ENCODE measurements at regions not wholly inside any gene's neighbourhood (a gene's known extent, or its start where the extent isn't known, plus 50 kb on each side); places are given as distances from the start of the nearest gene placed in this dataset.
A peak's percentile ranks its signal among the peaks of the same experiment; 100 is the strongest.

- Histone ChIP-seq H3K79me2 (ENCODE audit: insufficient read depth, low read length) (no peaks in the 10 kb centered on the region), H3F3A (ENCODE audit: low read depth) (no peaks in the 10 kb centered on the region), H2AFZ (ENCODE audit: low read length) (no peak overlapping the region), H3K36me3 (ENCODE audit: insufficient read depth, low read length) (no peaks in the 10 kb centered on the region), H3K9ac (ENCODE audit: low read depth, low read length, poor library complexity, severe bottlenecking) (no peak overlapping the region), H3K9me2 (replicated peaks; ENCODE audit: low read depth, low read length) (no peaks in the 10 kb centered on the region), H3K4me2 (ENCODE audit: low read depth, low read length, poor library complexity, severe bottlenecking) (no peak overlapping the region), H3K27me3 (ENCODE audit: insufficient read depth, low read length, poor library complexity, severe bottlenecking) (no peaks in the 10 kb centered on the region), H3K4me3 (ENCODE audit: low read length, poor library complexity, severe bottlenecking) (no peak overlapping the region), H3K4me1 (ENCODE audit: insufficient read depth, low read length, poor library complexity, severe bottlenecking) (no peaks in the 10 kb centered on the region), H3K9me3 (ENCODE audit: insufficient read depth, low read depth, low read length) (peaks cover 4% of the 10 kb centered on the region; the same call in 1 of the 2 replicates), H4K20me1 (ENCODE audit: insufficient read depth, low read length, poor library complexity, severe bottlenecking) (no peaks in the 10 kb centered on the region)
- no peak for TF ChIP-seq CTCF (conservative IDR thresholded peaks at IDR 0.05; ENCODE audit: low read length)
- no peak for TF ChIP-seq EZH2phosphoT487 (IDR thresholded peaks at IDR 0.05; ENCODE audit: borderline replicate concordance)
Measured at GRCh38 chr18:22015156-22015555, 154.2 kb upstream of the GATA6 start.

- Histone ChIP-seq H3K9ac (ENCODE audit: low read depth, low read length, poor library complexity, severe bottlenecking) (no peak overlapping the region), H3K9me3 (ENCODE audit: insufficient read depth, low read depth, low read length) (peaks cover 4% of the 10 kb centered on the region; the same call in 1 of the 2 replicates), H3K4me3 (ENCODE audit: low read length, poor library complexity, severe bottlenecking) (no peak overlapping the region), H3K36me3 (ENCODE audit: insufficient read depth, low read length) (no peaks in the 10 kb centered on the region), H3K79me2 (ENCODE audit: insufficient read depth, low read length) (no peaks in the 10 kb centered on the region), H3K4me1 (ENCODE audit: insufficient read depth, low read length, poor library complexity, severe bottlenecking) (no peaks in the 10 kb centered on the region), H3K4me2 (ENCODE audit: low read depth, low read length, poor library complexity, severe bottlenecking) (no peak overlapping the region), H3F3A (ENCODE audit: low read depth) (no peaks in the 10 kb centered on the region), H4K20me1 (ENCODE audit: insufficient read depth, low read length, poor library complexity, severe bottlenecking) (no peaks in the 10 kb centered on the region), H2AFZ (ENCODE audit: low read length) (peak overlapping the region; percentile 62; the same call in 1 of the 2 replicates), H3K9me2 (replicated peaks; ENCODE audit: low read depth, low read length) (no peaks in the 10 kb centered on the region), H3K27me3 (ENCODE audit: insufficient read depth, low read length, poor library complexity, severe bottlenecking) (no peaks in the 10 kb centered on the region)
- TF ChIP-seq CTCF (conservative IDR thresholded peaks at IDR 0.05; ENCODE audit: low read length) = no peak
- no peak for TF ChIP-seq EZH2phosphoT487 (IDR thresholded peaks at IDR 0.05; ENCODE audit: borderline replicate concordance)
Measured at GRCh38 chr18:22018366-22018765, 151.0 kb upstream of the GATA6 start.

- H3K9me2 ChIP-seq (replicated peaks; ENCODE audit: low read depth, low read length) = no peaks in the 10 kb centered on the region
- no peaks in the 10 kb centered on the region for H3K79me2 ChIP-seq (ENCODE audit: insufficient read depth, low read length)
- H3K9me3 ChIP-seq (ENCODE audit: insufficient read depth, low read depth, low read length) = no peaks in the 10 kb centered on the region
- H3K36me3 ChIP-seq (ENCODE audit: insufficient read depth, low read length) = no peaks in the 10 kb centered on the region
- H3K9ac ChIP-seq (ENCODE audit: low read depth, low read length, poor library complexity, severe bottlenecking) = no peak overlapping the region
- H4K20me1 ChIP-seq (ENCODE audit: insufficient read depth, low read length, poor library complexity, severe bottlenecking) = no peaks in the 10 kb centered on the region
- H2AFZ ChIP-seq (ENCODE audit: low read length) = peak overlapping the region; percentile 36; the same call in 1 of the 2 replicates
- no peaks in the 10 kb centered on the region for H3K27me3 ChIP-seq (ENCODE audit: insufficient read depth, low read length, poor library complexity, severe bottlenecking)
- no peak overlapping the region for H3K4me2 ChIP-seq (ENCODE audit: low read depth, low read length, poor library complexity, severe bottlenecking)
- H3K4me1 ChIP-seq (ENCODE audit: insufficient read depth, low read length, poor library complexity, severe bottlenecking) = no peaks in the 10 kb centered on the region
- no peak overlapping the region for H3K4me3 ChIP-seq (ENCODE audit: low read length, poor library complexity, severe bottlenecking)
- TF ChIP-seq EZH2phosphoT487 (IDR thresholded peaks at IDR 0.05; ENCODE audit: borderline replicate concordance) (no peak), CTCF (conservative IDR thresholded peaks at IDR 0.05; ENCODE audit: low read length) (no peak)
- H3F3A ChIP-seq (ENCODE audit: low read depth) = no peaks in the 10 kb centered on the region
Measured at GRCh38 chr18:22019193-22019592, 150.2 kb upstream of the GATA6 start.
